ENCODE measurements at regions not wholly inside any gene's neighbourhood (a gene's known extent, or its start where the extent isn't known, plus 50 kb on each side); places are given as distances from the start of the nearest gene placed in this dataset.

DNA sequence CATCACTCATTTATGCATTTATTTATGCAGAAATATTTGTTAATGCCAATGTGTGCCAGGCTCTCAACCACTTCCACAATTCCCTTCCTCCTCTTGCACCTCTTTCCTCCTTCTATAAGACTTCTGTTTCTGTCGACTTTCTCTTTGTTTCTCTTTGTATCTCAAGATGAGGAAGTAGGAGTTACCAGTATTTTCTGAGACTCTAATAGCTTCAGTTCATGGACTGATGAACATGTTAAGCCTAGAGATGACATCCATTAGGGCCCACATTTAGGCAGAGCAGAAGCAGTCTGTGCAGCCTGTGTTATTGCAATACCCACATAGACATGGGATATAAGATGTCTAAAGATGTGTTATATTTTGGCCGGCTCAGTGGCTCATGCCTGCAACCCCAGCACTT lies 241.8 kb upstream of the SMIM31 start:
- no peaks in the 10 kb centered on the region for H3F3A ChIP-seq (ENCODE audit: insufficient read depth, low read length, poor library complexity, severe bottlenecking)
- no peak overlapping the region for H3K27ac ChIP-seq (ENCODE audit: low read length)
- no peak overlapping the region for H3K4me2 ChIP-seq (ENCODE audit: low read length)
- no peaks in the 10 kb centered on the region for H3K9me3 ChIP-seq (ENCODE audit: low read length)
- TF ChIP-seq EP300 (conservative IDR thresholded peaks at IDR 0.05; ENCODE audit: poor library complexity, severe bottlenecking) (no peak), SMC3 (conservative IDR thresholded peaks at IDR 0.05; ENCODE audit: poor library complexity) (no peak), POLR2AphosphoS5 (IDR thresholded peaks at IDR 0.05) (no peak), MXI1 (conservative IDR thresholded peaks at IDR 0.05; ENCODE audit: poor library complexity, severe bottlenecking) (no peak), REST (IDR thresholded peaks at IDR 0.05; ENCODE audit: borderline replicate concordance) (no peak), EZH2 (IDR thresholded peaks at IDR 0.05; ENCODE audit: borderline replicate concordance, insufficient read depth, low read length, poor library complexity, severe bottlenecking) (no peak), RAD21 (conservative IDR thresholded peaks at IDR 0.05) (no peak), CTCF (IDR thresholded peaks at IDR 0.05; ENCODE audit: poor library complexity, severe bottlenecking) (no peak), TAF1 (IDR thresholded peaks at IDR 0.05; ENCODE audit: low read depth) (no peak)
- no peak overlapping the region for H3K4me3 ChIP-seq (ENCODE audit: low read length)
- H3K27me3 ChIP-seq (ENCODE audit: insufficient read depth, low read depth, low read length), result no peaks in the 10 kb centered on the region
- H3K9me2 ChIP-seq (ENCODE audit: insufficient read depth, low read length), result no peaks in the 10 kb centered on the region
- H2AFZ ChIP-seq (ENCODE audit: low read depth, low read length), result no peak overlapping the region
- H3K36me3 ChIP-seq (ENCODE audit: insufficient read depth, low read length), result no peaks in the 10 kb centered on the region
- H3K79me2 ChIP-seq (replicated peaks; ENCODE audit: insufficient read depth, low read length), result no peaks in the 10 kb centered on the region
- no peak overlapping the region for H3K9ac ChIP-seq (ENCODE audit: low read length)
- H4K20me1 ChIP-seq (ENCODE audit: insufficient read depth), result no peaks in the 10 kb centered on the region

DNA sequence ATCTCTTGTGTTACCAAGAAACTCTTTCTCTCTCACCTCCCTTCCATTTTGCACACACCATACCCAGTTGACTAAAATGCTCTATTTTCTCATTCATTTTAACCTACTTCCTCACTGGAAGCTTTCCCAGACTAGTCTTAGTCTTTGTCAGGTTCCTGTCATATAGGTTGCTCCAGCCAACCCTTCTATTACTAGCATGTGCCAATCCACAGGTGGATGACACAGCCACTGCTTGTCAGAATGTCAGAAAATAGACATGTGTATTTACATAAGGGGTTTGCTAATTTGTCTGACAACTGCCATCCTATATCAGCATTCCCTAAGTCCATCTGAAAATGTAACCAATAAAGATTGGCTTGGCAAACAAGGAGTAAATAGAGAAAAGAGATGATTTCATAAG lies 239.2 kb upstream of the SMIM31 start:
- H3K4me3 ChIP-seq (ENCODE audit: low read length), result no peak overlapping the region
- no peaks in the 10 kb centered on the region for H3K79me2 ChIP-seq (replicated peaks; ENCODE audit: insufficient read depth, low read length)
- H3F3A ChIP-seq (ENCODE audit: insufficient read depth, low read length, poor library complexity, severe bottlenecking), result no peaks in the 10 kb centered on the region
- H3K27me3 ChIP-seq (ENCODE audit: insufficient read depth, low read depth, low read length), result no peaks in the 10 kb centered on the region
- no peaks in the 10 kb centered on the region for H3K36me3 ChIP-seq (ENCODE audit: insufficient read depth, low read length)
- no peak overlapping the region for H3K4me2 ChIP-seq (ENCODE audit: low read length)
- H4K20me1 ChIP-seq (ENCODE audit: insufficient read depth), result no peaks in the 10 kb centered on the region
- no peak overlapping the region for H3K27ac ChIP-seq (ENCODE audit: low read length)
- H3K9ac ChIP-seq (ENCODE audit: low read length), result no peak overlapping the region
- no peak overlapping the region for H2AFZ ChIP-seq (ENCODE audit: low read depth, low read length)
- peak; percentile 67 for TF ChIP-seq EP300 (conservative IDR thresholded peaks at IDR 0.05; ENCODE audit: poor library complexity, severe bottlenecking)
- TF ChIP-seq POLR2AphosphoS5 (IDR thresholded peaks at IDR 0.05), result no peak
- no peaks in the 10 kb centered on the region for H3K9me3 ChIP-seq (ENCODE audit: low read length)
- no peaks in the 10 kb centered on the region for H3K9me2 ChIP-seq (ENCODE audit: insufficient read depth, low read length)

DNA sequence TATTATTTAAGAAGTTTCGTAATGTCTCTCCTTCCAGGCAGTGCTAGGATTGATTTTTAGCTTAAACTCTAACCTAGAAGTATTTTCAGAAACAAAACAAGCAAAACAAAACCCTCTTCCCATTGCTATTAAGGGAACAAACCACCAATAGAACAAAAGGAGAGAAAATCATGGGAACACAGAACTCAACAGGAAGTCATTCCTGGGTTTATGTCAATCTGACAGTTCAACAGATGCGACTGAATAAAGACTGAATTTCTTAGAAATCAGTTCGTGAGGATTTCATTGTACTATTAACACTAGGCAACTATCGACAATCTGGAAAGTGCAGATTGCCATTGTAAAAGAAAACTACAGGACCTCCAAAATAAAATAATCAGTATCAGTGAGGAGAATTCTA lies 229.1 kb upstream of the SMIM31 start:
- Histone ChIP-seq H3K79me2 (replicated peaks; ENCODE audit: insufficient read depth, low read length) (no peaks in the 10 kb centered on the region), H3K4me3 (ENCODE audit: low read length) (no peak overlapping the region), H3K36me3 (ENCODE audit: insufficient read depth, low read length) (no peaks in the 10 kb centered on the region), H2AFZ (ENCODE audit: low read depth, low read length) (no peak overlapping the region), H3K4me2 (ENCODE audit: low read length) (no peak overlapping the region), H3K27me3 (ENCODE audit: insufficient read depth, low read depth, low read length) (no peaks in the 10 kb centered on the region), H3K9ac (ENCODE audit: low read length) (no peak overlapping the region), H4K20me1 (ENCODE audit: insufficient read depth) (no peaks in the 10 kb centered on the region), H3F3A (ENCODE audit: insufficient read depth, low read length, poor library complexity, severe bottlenecking) (no peaks in the 10 kb centered on the region), H3K9me3 (ENCODE audit: low read length) (no peaks in the 10 kb centered on the region), H3K9me2 (ENCODE audit: insufficient read depth, low read length) (no peaks in the 10 kb centered on the region), H3K27ac (ENCODE audit: low read length) (no peak overlapping the region)
- TF ChIP-seq SMC3 (conservative IDR thresholded peaks at IDR 0.05; ENCODE audit: poor library complexity), result no peak
- TF ChIP-seq MXI1 (conservative IDR thresholded peaks at IDR 0.05; ENCODE audit: poor library complexity, severe bottlenecking), result no peak
- no peak for TF ChIP-seq CTCF (IDR thresholded peaks at IDR 0.05; ENCODE audit: poor library complexity, severe bottlenecking)
- TF ChIP-seq POLR2AphosphoS5 (IDR thresholded peaks at IDR 0.05), result no peak
- no peak for TF ChIP-seq TAF1 (IDR thresholded peaks at IDR 0.05; ENCODE audit: low read depth)
- no peak for TF ChIP-seq RAD21 (conservative IDR thresholded peaks at IDR 0.05)
- no peak for TF ChIP-seq EP300 (conservative IDR thresholded peaks at IDR 0.05; ENCODE audit: poor library complexity, severe bottlenecking)
- TF ChIP-seq EZH2 (IDR thresholded peaks at IDR 0.05; ENCODE audit: borderline replicate concordance, insufficient read depth, low read length, poor library complexity, severe bottlenecking), result no peak
- no peak for TF ChIP-seq REST (IDR thresholded peaks at IDR 0.05; ENCODE audit: borderline replicate concordance)
